OCI-LY1 (cell line): ENCODE measurements at regions not wholly inside any gene's neighbourhood (a gene's known extent, or its start where the extent isn't known, plus 50 kb on each side); places are given as distances from the start of the nearest gene placed in this dataset.

Source experiments
- H2AFZ ChIP-seq: fragments of 200-600 bp; sonication (generic), shearing (Covaris generic); 2 replicates; pipeline ENCODE4 v1.6.0; 2014; ENCODE audit warnings: antibody characterized with exemption, mild to moderate bottlenecking, low read length
- H3F3A ChIP-seq: fragments of 200-600 bp; sonication (generic), shearing (Covaris generic); 2 replicates; pipeline ENCODE4 v1.6.0; 2014; ENCODE audit warnings: mild to moderate bottlenecking, antibody characterized with exemption, low read length, moderate library complexity; ENCODE audit not compliant: insufficient read depth
- H3K27ac ChIP-seq: fragments of 200-600 bp; sonication (generic); 2 replicates; pipeline ENCODE4 v1.5.1; 2014; ENCODE audit warnings: low read length, mixed run types, mild to moderate bottlenecking, low read depth; ENCODE audit not compliant: poor library complexity, severe bottlenecking
- H3K27me3 ChIP-seq: fragments of 200-600 bp; sonication (generic); 2 replicates; pipeline ENCODE4 v1.6.0; 2014; ENCODE audit warnings: antibody characterized with exemption, mild to moderate bottlenecking, low read length, moderate library complexity; ENCODE audit not compliant: insufficient read depth
- H3K36me3 ChIP-seq: fragments of 200-600 bp; sonication (generic); 2 replicates; pipeline ENCODE4 v1.6.1; 2014; ENCODE audit warnings: mild to moderate bottlenecking, antibody characterized with exemption, low read length, moderate library complexity, mixed read lengths; ENCODE audit not compliant: insufficient read depth
- H3K4me1 ChIP-seq: fragments of 200-600 bp; sonication (generic); 2 replicates; pipeline ENCODE4 v1.5.1; 2014; ENCODE audit warnings: mild to moderate bottlenecking, low read length, moderate library complexity; ENCODE audit not compliant: insufficient read depth, severe bottlenecking
- H3K4me2 ChIP-seq: fragments of 200-600 bp; sonication (generic), shearing (Covaris generic); 2 replicates; pipeline ENCODE4 v1.6.1; 2014; ENCODE audit warnings: low read length
- H3K4me3 ChIP-seq: fragments of 200-600 bp; sonication (generic); 2 replicates; pipeline ENCODE4 v1.5.1; 2014; ENCODE audit warnings: low read length, low read depth, mild to moderate bottlenecking, mixed read lengths; ENCODE audit not compliant: poor library complexity, severe bottlenecking
- H3K79me2 ChIP-seq: fragments of 200-600 bp; shearing (Covaris generic); 2 replicates; pipeline ENCODE4 v1.6.1; 2016; ENCODE audit warnings: mixed run types, low read length, mixed read lengths; ENCODE audit not compliant: insufficient read depth
- H3K9ac ChIP-seq: fragments of 200-600 bp; sonication (generic), shearing (Covaris generic); 2 replicates; pipeline ENCODE4 v1.6.1; 2014; ENCODE audit warnings: mild to moderate bottlenecking, low read length, mixed read lengths
- H3K9me2 ChIP-seq: fragments of 200-600 bp; sonication (generic), shearing (Covaris generic); 2 replicates; pipeline ENCODE4 v1.6.1; 2014; ENCODE audit warnings: low read depth, mild to moderate bottlenecking, low read length, mixed read lengths
- H3K9me3 ChIP-seq: fragments of 200-600 bp; shearing (Covaris generic); 2 replicates; pipeline ENCODE4 v1.6.1; 2014; ENCODE audit warnings: low read length, mixed read lengths
- H4K20me1 ChIP-seq: fragments of 200-600 bp; sonication (generic), shearing (Covaris generic); 2 replicates; pipeline ENCODE4 v1.6.0; 2016; ENCODE audit warnings: mild to moderate bottlenecking, low read length; ENCODE audit not compliant: insufficient read depth
- EZH2 ChIP-seq: fragments of 200-600 bp; sonication (generic), shearing (Covaris generic); IDR thresholded peaks from 2 replicates; pipeline ENCODE4 v1.8.0; 2017; ENCODE audit warnings: borderline replicate concordance, mixed run types, mild to moderate bottlenecking, antibody characterized with exemption, low read length, moderate library complexity, mixed read lengths
- TF ChIP-seq, protein P1 (sequence below): fragments of 200-600 bp; sonication (generic), shearing (Covaris generic); IDR thresholded peaks from 2 replicates; pipeline ENCODE4 v1.5.1; 2017; ENCODE audit warnings: mild to moderate bottlenecking, antibody characterized with exemption, low read length, moderate library complexity, mixed read lengths

DNA sequence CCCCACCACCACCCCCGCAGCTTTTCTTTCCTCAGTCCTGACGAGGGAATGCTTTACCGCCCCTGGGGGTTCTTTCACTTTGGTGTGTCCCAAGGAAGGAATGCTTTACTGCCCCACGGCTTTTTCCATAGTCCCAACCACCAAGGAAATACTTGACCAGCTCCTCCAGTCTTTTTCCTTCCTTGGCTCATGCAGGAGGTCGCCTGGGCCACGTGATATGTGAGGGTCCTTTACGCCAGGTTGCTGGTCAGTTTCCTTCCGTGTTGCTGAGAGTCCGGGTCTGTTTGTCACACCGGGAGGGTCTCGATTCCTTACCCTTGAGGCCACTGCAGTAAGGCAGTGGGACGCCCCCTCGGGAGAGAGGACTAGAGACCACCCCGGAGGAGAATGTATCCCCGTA is 58.9 kb upstream of the CDH4 start:
- Histone ChIP-seq H3K4me2 (no peak overlapping the region), H3K9ac (no peak overlapping the region), H3K36me3 (no peaks in the 10 kb centered on the region), H3K4me1 (no peaks in the 10 kb centered on the region), H3K9me3 (no peaks in the 10 kb centered on the region), H2AFZ (no peak overlapping the region), H4K20me1 (no peaks in the 10 kb centered on the region), H3F3A (no peaks in the 10 kb centered on the region), H3K9me2 (no peaks in the 10 kb centered on the region), H3K79me2 (no peaks in the 10 kb centered on the region), H3K27me3 (no peaks in the 10 kb centered on the region), H3K27ac (no peak overlapping the region), H3K4me3 (no peak overlapping the region)
- TF ChIP-seq EZH2, result no peak
- TF ChIP-seq, protein P1, sequence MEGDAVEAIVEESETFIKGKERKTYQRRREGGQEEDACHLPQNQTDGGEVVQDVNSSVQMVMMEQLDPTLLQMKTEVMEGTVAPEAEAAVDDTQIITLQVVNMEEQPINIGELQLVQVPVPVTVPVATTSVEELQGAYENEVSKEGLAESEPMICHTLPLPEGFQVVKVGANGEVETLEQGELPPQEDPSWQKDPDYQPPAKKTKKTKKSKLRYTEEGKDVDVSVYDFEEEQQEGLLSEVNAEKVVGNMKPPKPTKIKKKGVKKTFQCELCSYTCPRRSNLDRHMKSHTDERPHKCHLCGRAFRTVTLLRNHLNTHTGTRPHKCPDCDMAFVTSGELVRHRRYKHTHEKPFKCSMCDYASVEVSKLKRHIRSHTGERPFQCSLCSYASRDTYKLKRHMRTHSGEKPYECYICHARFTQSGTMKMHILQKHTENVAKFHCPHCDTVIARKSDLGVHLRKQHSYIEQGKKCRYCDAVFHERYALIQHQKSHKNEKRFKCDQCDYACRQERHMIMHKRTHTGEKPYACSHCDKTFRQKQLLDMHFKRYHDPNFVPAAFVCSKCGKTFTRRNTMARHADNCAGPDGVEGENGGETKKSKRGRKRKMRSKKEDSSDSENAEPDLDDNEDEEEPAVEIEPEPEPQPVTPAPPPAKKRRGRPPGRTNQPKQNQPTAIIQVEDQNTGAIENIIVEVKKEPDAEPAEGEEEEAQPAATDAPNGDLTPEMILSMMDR, result no peak
